Transverse colon (tissue), 4 donors: ENCODE measurements at regions not wholly inside any gene's neighbourhood (a gene's known extent, or its start where the extent isn't known, plus 50 kb on each side); places are given as distances from the start of the nearest gene placed in this dataset.

Experiments used
- POLR2A ChIP-seq: fragments of 450-650 bp; IDR thresholded peaks from one replicate; pipeline ENCODE4 v1.6.1; 2016; ENCODE audit warnings: antibody characterized with exemption, mild to moderate bottlenecking, moderate library complexity
- POLR2AphosphoS5 ChIP-seq, 3 donors: sonication (generic); formaldehyde crosslinking; IDR thresholded peaks; one replicate each; pipeline ENCODE4 v1.6.1; 2016; ENCODE audit warnings: antibody characterized with exemption in 3 of 3
- TF ChIP-seq, protein P1 (sequence below), 5 experiments: fragments of 200-600 bp in 3 of 5; fragments of 450-650 bp in 2 of 5; sonication (generic) in 3 of 5; IDR thresholded peaks; 1 replicate in 2 of 5; 2 replicates in 3 of 5; pipeline ENCODE4 v1.5.1; 2016 to 2017; ENCODE audit warnings: antibody characterized with exemption in 5 of 5, inconsistent platforms in 3 of 5, mild to moderate bottlenecking in 2 of 5, moderate library complexity in 1 of 5

DNA sequence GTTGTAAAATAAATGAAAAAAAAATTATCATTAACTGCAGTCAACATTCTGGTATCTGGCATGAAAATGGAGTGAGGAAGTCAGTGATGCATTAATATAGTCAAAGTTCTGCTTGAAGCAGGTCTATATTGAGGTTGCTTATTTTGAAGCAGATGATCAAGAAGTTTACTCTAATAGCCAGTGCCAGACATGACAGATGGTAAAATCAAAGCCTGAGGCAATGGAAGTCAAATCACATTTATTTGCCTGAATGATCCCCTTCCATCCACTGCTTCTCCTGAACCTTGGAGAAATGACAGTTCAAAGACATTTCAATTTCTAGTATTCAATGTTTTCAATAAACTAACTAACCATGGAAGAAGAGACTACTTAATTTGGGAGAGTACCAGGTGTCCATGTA lies 430.0 kb downstream of the FAM181B start:
- TF ChIP-seq POLR2A, result no peak
- no peak for TF ChIP-seq POLR2AphosphoS5 (IDR thresholded peaks at IDR 0.05)
- TF ChIP-seq, protein P1, sequence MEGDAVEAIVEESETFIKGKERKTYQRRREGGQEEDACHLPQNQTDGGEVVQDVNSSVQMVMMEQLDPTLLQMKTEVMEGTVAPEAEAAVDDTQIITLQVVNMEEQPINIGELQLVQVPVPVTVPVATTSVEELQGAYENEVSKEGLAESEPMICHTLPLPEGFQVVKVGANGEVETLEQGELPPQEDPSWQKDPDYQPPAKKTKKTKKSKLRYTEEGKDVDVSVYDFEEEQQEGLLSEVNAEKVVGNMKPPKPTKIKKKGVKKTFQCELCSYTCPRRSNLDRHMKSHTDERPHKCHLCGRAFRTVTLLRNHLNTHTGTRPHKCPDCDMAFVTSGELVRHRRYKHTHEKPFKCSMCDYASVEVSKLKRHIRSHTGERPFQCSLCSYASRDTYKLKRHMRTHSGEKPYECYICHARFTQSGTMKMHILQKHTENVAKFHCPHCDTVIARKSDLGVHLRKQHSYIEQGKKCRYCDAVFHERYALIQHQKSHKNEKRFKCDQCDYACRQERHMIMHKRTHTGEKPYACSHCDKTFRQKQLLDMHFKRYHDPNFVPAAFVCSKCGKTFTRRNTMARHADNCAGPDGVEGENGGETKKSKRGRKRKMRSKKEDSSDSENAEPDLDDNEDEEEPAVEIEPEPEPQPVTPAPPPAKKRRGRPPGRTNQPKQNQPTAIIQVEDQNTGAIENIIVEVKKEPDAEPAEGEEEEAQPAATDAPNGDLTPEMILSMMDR (IDR thresholded peaks at IDR 0.05), result no peak
